Astrocyte (in vitro differentiated cells and primary cell): ENCODE measurements at regions not wholly inside any gene's neighbourhood (a gene's known extent, or its start where the extent isn't known, plus 50 kb on each side); places are given as distances from the start of the nearest gene placed in this dataset.

ENCODE experiments used
- EZH2 ChIP-seq: IDR thresholded peaks from 2 replicates; pipeline ENCODE4 v1.6.1; 2012; ENCODE audit warnings: mild to moderate bottlenecking, low read length, inconsistent platforms; ENCODE audit not compliant: insufficient read depth
- TF ChIP-seq, protein P1 (sequence below): IDR thresholded peaks from 2 replicates; pipeline ENCODE4 v1.5.1; 2011; ENCODE audit warnings: low read depth, mild to moderate bottlenecking, inconsistent platforms, low read length, moderate library complexity; ENCODE audit not compliant: insufficient read depth

GRCh38 chr6:3650076-3650958 lies 101.2 kb downstream of the PXDC1 start:
- TF ChIP-seq, protein P1, sequence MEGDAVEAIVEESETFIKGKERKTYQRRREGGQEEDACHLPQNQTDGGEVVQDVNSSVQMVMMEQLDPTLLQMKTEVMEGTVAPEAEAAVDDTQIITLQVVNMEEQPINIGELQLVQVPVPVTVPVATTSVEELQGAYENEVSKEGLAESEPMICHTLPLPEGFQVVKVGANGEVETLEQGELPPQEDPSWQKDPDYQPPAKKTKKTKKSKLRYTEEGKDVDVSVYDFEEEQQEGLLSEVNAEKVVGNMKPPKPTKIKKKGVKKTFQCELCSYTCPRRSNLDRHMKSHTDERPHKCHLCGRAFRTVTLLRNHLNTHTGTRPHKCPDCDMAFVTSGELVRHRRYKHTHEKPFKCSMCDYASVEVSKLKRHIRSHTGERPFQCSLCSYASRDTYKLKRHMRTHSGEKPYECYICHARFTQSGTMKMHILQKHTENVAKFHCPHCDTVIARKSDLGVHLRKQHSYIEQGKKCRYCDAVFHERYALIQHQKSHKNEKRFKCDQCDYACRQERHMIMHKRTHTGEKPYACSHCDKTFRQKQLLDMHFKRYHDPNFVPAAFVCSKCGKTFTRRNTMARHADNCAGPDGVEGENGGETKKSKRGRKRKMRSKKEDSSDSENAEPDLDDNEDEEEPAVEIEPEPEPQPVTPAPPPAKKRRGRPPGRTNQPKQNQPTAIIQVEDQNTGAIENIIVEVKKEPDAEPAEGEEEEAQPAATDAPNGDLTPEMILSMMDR: no peak
- no peak for TF ChIP-seq EZH2
